Esophagus squamous epithelium (tissue), 4 donors: ENCODE measurements at regions not wholly inside any gene's neighbourhood (a gene's known extent, or its start where the extent isn't known, plus 50 kb on each side); places are given as distances from the start of the nearest gene placed in this dataset.
"Not testable (repeated sequence)": the region's sequence is repeated elsewhere in the genome, so short reads cannot be mapped to it uniquely, and the experiment has no call there.

Experiments used
- CTCF ChIP-seq, 6 experiments: fragments of 450-650 bp in 4 of 6; fragments of 200-600 bp in 2 of 6; sonication (generic) in 2 of 6; IDR thresholded peaks; one replicate each; pipeline ENCODE4 v1.5.1; 2016 to 2019; ENCODE audit warnings: antibody characterized with exemption in 6 of 6, mild to moderate bottlenecking in 4 of 6, moderate library complexity in 4 of 6
- POLR2A ChIP-seq, 4 donors: fragments of 450-650 bp; IDR thresholded peaks; one replicate each; pipeline ENCODE4 v1.6.1; 2017; ENCODE audit warnings: antibody characterized with exemption in 4 of 4, mild to moderate bottlenecking in 4 of 4, moderate library complexity in 3 of 4

- TF ChIP-seq POLR2A, CTCF (IDR thresholded peaks at IDR 0.05): not testable (repeated sequence)
Observed at GRCh38 chr12:112631974-112632373, 159.6 kb upstream of the RPH3A start.
